Neural cell (in vitro differentiated cells): ENCODE measurements at regions not wholly inside any gene's neighbourhood (a gene's known extent, or its start where the extent isn't known, plus 50 kb on each side); places are given as distances from the start of the nearest gene placed in this dataset.

Source experiments
- H2AFZ ChIP-seq: fragments of 200-600, 300-800 bp; sonication (generic), shearing (Covaris generic); 2 replicates; pipeline ENCODE4 v1.6.0; 2014; ENCODE audit warnings: low read depth, mild to moderate bottlenecking, antibody characterized with exemption, low read length, moderate library complexity
- H3F3A ChIP-seq: fragments of 200-600 bp; shearing (Covaris generic); 2 replicates; pipeline ENCODE4 v1.6.1; 2016; ENCODE audit warnings: mild to moderate bottlenecking, moderate library complexity, mixed read lengths, antibody characterized with exemption, low read length; ENCODE audit not compliant: insufficient read depth, poor library complexity, severe bottlenecking
- H3K27ac ChIP-seq: fragments of 200-600, 300-800 bp; sonication (generic), shearing (Covaris generic); 2 replicates; pipeline ENCODE4 v1.5.1; 2014; ENCODE audit warnings: mild to moderate bottlenecking, low read length, moderate library complexity
- H3K27me3 ChIP-seq: fragments of 300-800, 200-600 bp; sonication (generic), shearing (Covaris generic); 2 replicates; pipeline ENCODE4 v1.6.0; 2014; ENCODE audit warnings: mild to moderate bottlenecking, low read depth, low read length, moderate library complexity; ENCODE audit not compliant: insufficient read depth
- H3K36me3 ChIP-seq: fragments of 300-800, 200-600 bp; sonication (generic), shearing (Covaris generic); 2 replicates; pipeline ENCODE4 v1.5.1; 2014; ENCODE audit warnings: mild to moderate bottlenecking, antibody characterized with exemption, low read length, moderate library complexity; ENCODE audit not compliant: insufficient read depth
- H3K4me2 ChIP-seq: fragments of 300-800, 200-600 bp; sonication (generic), shearing (Covaris generic); 2 replicates; pipeline ENCODE4 v1.6.0; 2014; ENCODE audit warnings: mild to moderate bottlenecking, low read length
- H3K4me3 ChIP-seq: fragments of 300-800, 200-600 bp; sonication (generic), shearing (Covaris generic); 2 replicates; pipeline ENCODE4 v1.5.1; 2014; ENCODE audit warnings: mild to moderate bottlenecking, low read length, moderate library complexity
- H3K79me2 ChIP-seq: fragments of 200-600 bp; shearing (Covaris generic); replicated peaks from 2 replicates; pipeline ENCODE4 v1.6.0; 2014; ENCODE audit warnings: mild to moderate bottlenecking, low read length, moderate library complexity; ENCODE audit not compliant: insufficient read depth
- H3K9ac ChIP-seq: fragments of 300-800, 200-600 bp; sonication (generic), shearing (Covaris generic); 2 replicates; pipeline ENCODE4 v1.6.1; 2016; ENCODE audit warnings: mild to moderate bottlenecking, low read length, mixed read lengths
- H3K9me2 ChIP-seq: fragments of 200-600 bp; shearing (Covaris generic); 2 replicates; pipeline ENCODE4 v1.6.1; 2016; ENCODE audit warnings: mild to moderate bottlenecking, low read length, mixed read lengths; ENCODE audit not compliant: insufficient read depth
- H3K9me3 ChIP-seq: fragments of 200-600, 300-800 bp; sonication (generic), shearing (Covaris generic); 2 replicates; pipeline ENCODE4 v1.6.1; 2016; ENCODE audit warnings: mild to moderate bottlenecking, mixed run types, low read length, moderate library complexity, mixed read lengths
- H4K20me1 ChIP-seq: fragments of 200-600 bp; shearing (Covaris generic); 2 replicates; pipeline ENCODE4 v1.6.1; 2016; ENCODE audit warnings: mild to moderate bottlenecking, mixed run types; ENCODE audit not compliant: insufficient read depth
- CTCF ChIP-seq: fragments of 450-650 bp; IDR thresholded peaks from 2 replicates; pipeline ENCODE4 v1.5.1; 2014; ENCODE audit warnings: antibody characterized with exemption, mild to moderate bottlenecking, moderate library complexity; ENCODE audit not compliant: poor library complexity, severe bottlenecking
- EZH2 ChIP-seq: fragments of 200-600, 300-800 bp; shearing (Covaris generic), sonication (generic); IDR thresholded peaks from 2 replicates; pipeline ENCODE4 v1.6.1; 2014; ENCODE audit warnings: antibody characterized with exemption, low read length, borderline replicate concordance, mild to moderate bottlenecking; ENCODE audit not compliant: insufficient read depth, poor library complexity, severe bottlenecking
- MXI1 ChIP-seq: fragments of 450-650 bp; conservative IDR thresholded peaks from 2 replicates; pipeline ENCODE4 v1.6.1; 2014; ENCODE audit warnings: antibody characterized with exemption, mild to moderate bottlenecking; ENCODE audit not compliant: poor library complexity, severe bottlenecking
- POLR2AphosphoS5 ChIP-seq: IDR thresholded peaks from 2 replicates; pipeline ENCODE4 v1.6.1; 2012
- RAD21 ChIP-seq: fragments of 450-650 bp; conservative IDR thresholded peaks from 2 replicates; pipeline ENCODE4 v1.6.1; 2014; ENCODE audit warnings: antibody characterized with exemption, mild to moderate bottlenecking, moderate library complexity
- REST ChIP-seq: IDR thresholded peaks from 2 replicates; pipeline ENCODE4 v1.6.1; 2012; ENCODE audit warnings: borderline replicate concordance
- SMC3 ChIP-seq: fragments of 450-650 bp; conservative IDR thresholded peaks from 2 replicates; pipeline ENCODE4 v1.6.1; 2014; ENCODE audit warnings: antibody characterized with exemption, mild to moderate bottlenecking, moderate library complexity; ENCODE audit not compliant: poor library complexity

DNA sequence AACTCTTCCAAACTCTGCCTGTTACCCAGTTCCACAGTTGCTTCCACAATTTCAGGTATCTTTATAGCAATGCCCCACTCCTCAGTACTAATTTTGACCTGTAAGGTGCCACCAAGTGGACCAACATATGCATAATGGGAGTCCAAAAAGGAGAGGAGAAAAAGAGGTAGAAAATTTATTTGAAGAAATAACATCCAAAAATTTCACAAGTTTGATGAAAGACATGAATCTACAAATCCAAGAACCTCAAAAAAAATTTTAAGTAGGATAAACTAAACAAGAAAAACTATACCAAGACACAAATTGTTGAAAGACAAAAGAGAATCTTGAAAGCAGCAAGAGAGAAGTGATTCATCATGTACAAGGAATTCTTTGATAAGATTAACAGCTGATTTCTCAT, 79.8 kb downstream of the BARX1 start:
- Histone ChIP-seq H4K20me1 (no peaks in the 10 kb centered on the region), H3K36me3 (no peaks in the 10 kb centered on the region), H3K4me2 (no peak overlapping the region), H3K9me2 (no peaks in the 10 kb centered on the region), H3K79me2 (no peaks in the 10 kb centered on the region), H3F3A (no peaks in the 10 kb centered on the region), H3K4me3 (no peak overlapping the region), H3K9me3 (peaks cover 12% of the 10 kb centered on the region), H3K27me3 (no peaks in the 10 kb centered on the region), H2AFZ (no peak overlapping the region), H3K27ac (no peak overlapping the region), H3K9ac (no peak overlapping the region)
- TF ChIP-seq POLR2AphosphoS5: no peak
- TF ChIP-seq EZH2: no peak
- TF ChIP-seq SMC3: no peak
- no peak for TF ChIP-seq MXI1

DNA sequence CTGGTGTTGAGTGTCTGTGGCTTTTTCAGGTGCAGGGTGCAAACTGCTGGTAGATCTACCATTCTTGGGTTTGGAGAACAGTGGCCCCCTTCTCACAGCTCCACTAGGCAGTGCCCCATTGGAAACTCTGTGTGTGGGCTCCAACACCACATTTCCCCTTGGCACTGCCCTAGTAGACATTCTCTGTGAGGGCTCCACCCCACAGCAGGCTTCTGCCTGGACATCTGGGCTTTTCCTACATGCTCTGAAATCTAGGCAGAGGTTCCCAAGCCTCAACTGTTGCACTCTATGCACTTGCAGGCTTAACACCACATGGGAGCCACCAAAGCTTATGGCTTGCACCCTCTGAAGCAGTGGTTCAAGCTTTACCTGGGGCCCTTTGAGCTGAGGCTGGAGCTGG, 80.9 kb downstream of the BARX1 start:
- no peak overlapping the region for H3K27ac ChIP-seq

More for the DNA sequence above, 80.9 kb downstream of the BARX1 start:
- no peak for TF ChIP-seq RAD21
- TF ChIP-seq CTCF: no peak
- TF ChIP-seq REST: no peak
- peaks cover 12% of the 10 kb centered on the region for H3K9me3 ChIP-seq
- H3K36me3 ChIP-seq: no peaks in the 10 kb centered on the region
- no peak overlapping the region for H3K4me2 ChIP-seq
- H3F3A ChIP-seq: no peaks in the 10 kb centered on the region
- no peaks in the 10 kb centered on the region for H3K79me2 ChIP-seq
- no peak overlapping the region for H3K4me3 ChIP-seq
- H2AFZ ChIP-seq: no peak overlapping the region
- H4K20me1 ChIP-seq: no peaks in the 10 kb centered on the region
- no peaks in the 10 kb centered on the region for H3K27me3 ChIP-seq
- H3K9ac ChIP-seq: no peak overlapping the region
- no peaks in the 10 kb centered on the region for H3K9me2 ChIP-seq
